NCI-H1694 (cell line): ENCODE measurements at regions not wholly inside any gene's neighbourhood (a gene's known extent, or its start where the extent isn't known, plus 50 kb on each side); places are given as distances from the start of the nearest gene placed in this dataset.

Source experiments
- DNase-seq: peaks from one replicate; lab custom pipeline; 2025; lab: John Stamatoyannopoulos, UW

DNA sequence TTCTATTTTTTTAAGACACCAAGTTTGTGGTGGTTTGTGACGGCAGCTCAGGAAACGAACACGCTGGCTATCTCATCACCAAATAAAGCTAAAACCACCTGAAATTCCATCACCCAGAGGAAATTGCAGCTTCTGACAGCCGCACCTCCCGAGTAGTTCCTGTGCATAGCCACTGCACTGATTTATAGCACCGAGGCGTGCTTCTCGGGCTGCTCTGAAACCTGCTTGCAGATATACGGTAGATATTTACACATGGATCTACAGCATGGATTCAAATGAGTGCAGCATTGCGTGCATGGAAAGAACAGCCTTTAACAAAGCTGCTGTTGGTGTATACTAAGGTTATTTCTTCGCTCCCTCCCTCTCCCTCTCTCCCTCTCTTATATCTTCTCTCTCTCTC is 153.8 kb downstream of the PHF2 start:
- no peak for DNase-seq
